ENCODE measurements at regions not wholly inside any gene's neighbourhood (a gene's known extent, or its start where the extent isn't known, plus 50 kb on each side); places are given as distances from the start of the nearest gene placed in this dataset.

GRCh38 chr3:192009903-192010302 lies 548.9 kb downstream of the PYDC2 start:
- no peak for TF ChIP-seq POLR2A (IDR thresholded peaks at IDR 0.05)
- TF ChIP-seq CTCF (IDR thresholded peaks at IDR 0.05) = no peak

Data from adrenal gland (tissue), 5 donors.